Fibroblast of lung (primary cell): ENCODE measurements at regions not wholly inside any gene's neighbourhood (a gene's known extent, or its start where the extent isn't known, plus 50 kb on each side); places are given as distances from the start of the nearest gene placed in this dataset.

ENCODE experiments used
- EZH2 ChIP-seq: IDR thresholded peaks from 2 replicates; pipeline ENCODE4 v1.5.1; 2012; ENCODE audit warnings: low read length, control low read depth, mild to moderate bottlenecking; ENCODE audit errors: missing control alignments
- TF ChIP-seq, protein P1 (sequence below), 2 donors: IDR thresholded peaks in 1 of 2; conservative IDR thresholded peaks in 1 of 2; 1 replicate in 1 of 2; 2 replicates in 1 of 2; pipeline ENCODE4 v1.5.1; 2011 to 2012; ENCODE audit warnings: low read length in 2 of 2, control low read depth in 1 of 2, inconsistent platforms in 1 of 2, low read depth in 1 of 2, mild to moderate bottlenecking in 1 of 2

DNA sequence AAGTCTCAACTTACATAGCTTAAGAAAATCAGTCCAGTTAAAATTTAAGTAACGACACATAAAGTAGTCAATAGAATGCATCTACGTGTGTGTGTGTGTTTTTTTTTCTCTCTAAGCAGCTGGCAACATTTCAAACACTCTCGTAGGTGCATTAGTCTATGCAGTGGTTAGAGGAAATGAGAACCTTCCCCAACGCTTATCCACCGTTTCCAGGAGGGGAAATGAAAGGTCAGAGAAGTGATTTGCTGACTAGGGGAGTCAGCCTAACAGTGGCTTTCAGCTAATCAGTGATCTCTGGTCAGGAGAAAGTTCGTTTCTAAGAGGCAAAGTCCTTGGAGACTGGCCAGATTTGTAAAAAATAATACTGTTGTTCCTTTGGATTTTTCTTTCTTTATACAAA, 806.6 kb downstream of the C6orf118 start:
- TF ChIP-seq, protein P1, sequence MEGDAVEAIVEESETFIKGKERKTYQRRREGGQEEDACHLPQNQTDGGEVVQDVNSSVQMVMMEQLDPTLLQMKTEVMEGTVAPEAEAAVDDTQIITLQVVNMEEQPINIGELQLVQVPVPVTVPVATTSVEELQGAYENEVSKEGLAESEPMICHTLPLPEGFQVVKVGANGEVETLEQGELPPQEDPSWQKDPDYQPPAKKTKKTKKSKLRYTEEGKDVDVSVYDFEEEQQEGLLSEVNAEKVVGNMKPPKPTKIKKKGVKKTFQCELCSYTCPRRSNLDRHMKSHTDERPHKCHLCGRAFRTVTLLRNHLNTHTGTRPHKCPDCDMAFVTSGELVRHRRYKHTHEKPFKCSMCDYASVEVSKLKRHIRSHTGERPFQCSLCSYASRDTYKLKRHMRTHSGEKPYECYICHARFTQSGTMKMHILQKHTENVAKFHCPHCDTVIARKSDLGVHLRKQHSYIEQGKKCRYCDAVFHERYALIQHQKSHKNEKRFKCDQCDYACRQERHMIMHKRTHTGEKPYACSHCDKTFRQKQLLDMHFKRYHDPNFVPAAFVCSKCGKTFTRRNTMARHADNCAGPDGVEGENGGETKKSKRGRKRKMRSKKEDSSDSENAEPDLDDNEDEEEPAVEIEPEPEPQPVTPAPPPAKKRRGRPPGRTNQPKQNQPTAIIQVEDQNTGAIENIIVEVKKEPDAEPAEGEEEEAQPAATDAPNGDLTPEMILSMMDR (conservative IDR thresholded peaks at IDR 0.05 in 1 of 2, IDR thresholded peaks at IDR 0.05 in 1 of 2; ENCODE audit: low read depth in 1 of 2, low read length in 2 of 2): no peak
- no peak for TF ChIP-seq EZH2
